ENCODE measurements at regions not wholly inside any gene's neighbourhood (a gene's known extent, or its start where the extent isn't known, plus 50 kb on each side); places are given as distances from the start of the nearest gene placed in this dataset.

DNA sequence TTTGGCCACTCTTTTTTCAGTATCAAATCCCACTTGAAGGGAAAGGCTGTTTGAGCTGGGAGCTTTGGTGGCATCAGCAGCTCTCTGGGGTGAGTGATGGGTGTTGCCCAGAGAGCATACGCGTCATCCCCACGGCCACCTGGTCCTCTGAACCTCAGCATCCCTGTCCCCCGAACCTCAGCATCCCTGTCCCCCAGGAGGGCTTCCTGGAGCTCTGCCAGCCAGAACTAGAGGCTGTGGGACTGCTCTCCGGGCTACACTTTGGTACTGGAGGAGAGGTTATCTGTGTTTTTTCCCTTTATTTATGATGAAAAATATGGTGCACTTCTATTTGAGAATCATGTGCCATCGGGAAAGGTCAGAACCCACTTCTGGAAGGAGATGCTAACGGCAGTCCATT lies 131.5 kb upstream of the RTL1 start:
- H3K9me3 ChIP-seq, result no peaks in the 10 kb centered on the region
- TF ChIP-seq POLR2AphosphoS5 (IDR thresholded peaks at IDR 0.05), result no peak
- TF ChIP-seq CTCF (IDR thresholded peaks at IDR 0.05), result no peak
- TF ChIP-seq EP300 (IDR thresholded peaks at IDR 0.05), result no peak
- TF ChIP-seq POLR2A (IDR thresholded peaks at IDR 0.05; ENCODE audit: low read depth), result no peak
- H3K27ac ChIP-seq (replicated peaks in 1 of 4), result no peak overlapping the region
- DNase-seq (ENCODE audit: extremely low spot score), result no peak
- 95% methylated on average over 7 of the region's 7 CpGs for WGBS
- no peaks in the 10 kb centered on the region for H3K36me3 ChIP-seq
- H3K4me3 ChIP-seq, result no peak overlapping the region
- intact Hi-C loops (cut with DNase I), result no loop called here
- no peaks in the 10 kb centered on the region for H3K27me3 ChIP-seq
- H3K4me1 ChIP-seq, result no peaks in the 10 kb centered on the region

DNA sequence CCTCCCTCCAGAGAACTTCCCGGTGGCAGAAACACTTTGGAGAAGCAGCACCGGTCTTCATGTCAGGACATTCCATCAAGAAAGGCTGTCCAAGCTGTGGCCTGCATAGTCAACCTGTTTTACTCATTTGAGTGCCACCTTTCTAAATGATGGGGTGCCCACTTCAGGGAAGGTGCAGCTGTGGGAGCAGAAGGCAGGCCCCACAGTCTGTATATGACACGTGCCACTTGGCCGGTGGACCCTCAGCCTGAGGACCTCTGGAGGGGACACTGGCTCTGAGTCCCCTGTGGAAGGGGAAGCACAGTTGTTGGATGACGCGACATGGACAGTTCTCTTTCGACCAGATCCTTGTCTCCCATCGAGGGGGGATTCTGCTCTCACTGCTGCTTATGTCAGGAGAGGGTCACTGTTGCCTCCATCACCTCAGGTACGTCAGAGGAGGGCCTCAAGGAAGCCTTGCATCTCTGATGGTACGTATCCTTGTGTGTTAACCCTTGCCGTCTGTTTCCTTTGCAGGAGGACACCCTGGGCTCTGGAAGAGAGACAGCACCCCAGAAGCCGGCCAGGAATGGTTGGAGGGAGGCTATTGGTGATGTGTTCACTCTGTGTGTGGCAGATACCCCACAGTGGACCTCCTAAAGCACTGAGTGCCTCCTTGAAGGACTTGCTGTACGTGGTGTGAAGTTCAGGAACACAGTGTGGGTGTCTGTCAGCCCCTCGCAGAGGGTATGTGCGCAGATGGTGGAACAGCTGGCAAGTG lies 132.1 kb upstream of the RTL1 start:
- intact Hi-C loops (cut with DNase I), result no loop called here
- H3K4me1 ChIP-seq, result no peaks in the 10 kb centered on the region
- TF ChIP-seq POLR2AphosphoS5 (IDR thresholded peaks at IDR 0.05) (no peak), EP300 (IDR thresholded peaks at IDR 0.05) (no peak), POLR2A (IDR thresholded peaks at IDR 0.05; ENCODE audit: low read depth) (no peak), CTCF (IDR thresholded peaks at IDR 0.05) (no peak)
- no peaks in the 10 kb centered on the region for H3K27me3 ChIP-seq
- H3K27ac ChIP-seq (replicated peaks in 1 of 4), result no peak overlapping the region
- 87% methylated on average over 15 of the region's 15 CpGs for WGBS
- no peaks in the 10 kb centered on the region for H3K36me3 ChIP-seq
- no peak for DNase-seq (ENCODE audit: extremely low spot score)
- no peak overlapping the region for H3K4me3 ChIP-seq
- no peaks in the 10 kb centered on the region for H3K9me3 ChIP-seq

- intact Hi-C loops (cut with DNase I), result no loop called here
- Histone ChIP-seq H3K27ac (replicated peaks in 1 of 4) (no peak overlapping the region), H3K4me3 (no peak overlapping the region), H3K9me3 (no peaks in the 10 kb centered on the region), H3K4me1 (no peaks in the 10 kb centered on the region), H3K36me3 (no peaks in the 10 kb centered on the region), H3K27me3 (no peaks in the 10 kb centered on the region)
- no peak for DNase-seq (ENCODE audit: extremely low spot score)
- WGBS, result 78% methylated on average over 12 of the region's 12 CpGs
- TF ChIP-seq EP300 (IDR thresholded peaks at IDR 0.05) (no peak), POLR2A (IDR thresholded peaks at IDR 0.05; ENCODE audit: low read depth) (no peak), CTCF (IDR thresholded peaks at IDR 0.05) (no peak), POLR2AphosphoS5 (IDR thresholded peaks at IDR 0.05) (no peak)
These were observed 133.7 kb upstream of the RTL1 start for GRCh38 chr14:101037021-101037817.

- Histone ChIP-seq H3K9me3 (no peaks in the 10 kb centered on the region), H3K4me1 (no peaks in the 10 kb centered on the region), H3K36me3 (no peaks in the 10 kb centered on the region), H3K27ac (replicated peaks in 1 of 4) (no peak overlapping the region), H3K4me3 (no peak overlapping the region), H3K27me3 (no peaks in the 10 kb centered on the region)
- intact Hi-C loops (cut with DNase I), result no loop called here
- TF ChIP-seq POLR2A (IDR thresholded peaks at IDR 0.05; ENCODE audit: low read depth) (no peak), EP300 (IDR thresholded peaks at IDR 0.05) (no peak), CTCF (IDR thresholded peaks at IDR 0.05) (no peak), POLR2AphosphoS5 (IDR thresholded peaks at IDR 0.05) (no peak)
- no peak for DNase-seq (ENCODE audit: extremely low spot score)
- 89% methylated on average over 15 of the region's 15 CpGs for WGBS
These were observed 135.7 kb upstream of the RTL1 start for GRCh38 chr14:101039031-101039754.
